GM21381 (cell line): ENCODE measurements at regions not wholly inside any gene's neighbourhood (a gene's known extent, or its start where the extent isn't known, plus 50 kb on each side); places are given as distances from the start of the nearest gene placed in this dataset.
"Not testable (repeated sequence)": the region's sequence is repeated elsewhere in the genome, so short reads cannot be mapped to it uniquely, and the experiment has no call there.

ENCODE experiments used
- ATAC-seq: cut with Tn5 transposase; IDR thresholded peaks from one replicate; pipeline ENCODE4 v1.9.1; 2021; ENCODE audit warnings: mild to moderate bottlenecking, moderate library complexity; ENCODE audit not compliant: unreplicated experiment

DNA sequence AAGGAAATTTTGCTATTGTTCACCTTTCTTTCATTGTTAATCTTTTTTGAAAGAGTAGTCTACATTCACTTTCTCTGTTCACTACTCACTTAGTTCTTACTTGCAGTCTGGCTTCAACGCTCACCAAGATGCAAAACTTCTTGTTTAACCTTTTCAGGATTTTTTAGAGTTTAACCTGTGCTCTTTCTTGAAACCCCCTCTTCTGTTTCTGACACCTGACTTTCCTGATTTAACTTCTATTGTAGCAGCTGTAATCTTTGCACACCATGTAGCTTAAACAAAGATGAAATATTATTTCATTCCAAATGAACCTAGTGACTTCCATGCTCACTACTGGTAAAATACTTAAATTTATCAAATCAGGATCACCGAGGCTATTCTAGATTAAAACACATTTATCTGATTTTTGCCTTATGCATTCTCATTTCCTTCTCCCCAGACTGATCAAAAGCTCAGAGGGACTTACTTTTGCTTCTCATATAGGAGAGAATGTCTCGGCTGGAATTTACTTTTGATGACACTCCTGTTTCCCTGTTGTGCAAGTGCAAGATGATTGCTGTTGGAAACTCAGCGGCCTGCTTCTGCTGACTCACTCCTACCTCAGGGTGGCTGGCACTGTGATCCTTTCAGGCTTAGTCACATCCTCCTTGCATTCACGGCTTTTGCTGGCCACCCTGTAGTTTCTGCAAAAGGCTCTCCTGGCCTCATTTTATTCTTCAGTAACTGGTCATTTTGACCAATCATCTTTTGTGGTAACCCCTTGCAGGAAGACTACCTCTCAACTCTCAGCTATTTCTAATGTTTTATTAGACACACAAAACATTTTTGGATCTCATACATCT, 109.3 kb upstream of the IFNE start:
- ATAC-seq: no peak

DNA sequence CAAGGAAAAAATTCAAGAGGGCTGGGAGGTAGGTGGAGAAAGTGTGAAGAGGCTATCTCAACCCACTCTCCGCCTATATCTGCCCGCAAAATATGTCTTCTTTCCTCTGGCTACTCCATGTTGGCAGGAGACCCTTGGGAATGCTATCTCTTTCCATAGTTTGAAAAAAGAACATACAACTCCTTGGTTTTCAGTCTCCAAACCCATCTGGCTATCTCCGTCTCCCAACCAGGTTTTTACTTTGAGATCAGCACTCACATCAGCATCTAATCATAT, 109.9 kb upstream of the IFNE start:
- no peak for ATAC-seq

DNA sequence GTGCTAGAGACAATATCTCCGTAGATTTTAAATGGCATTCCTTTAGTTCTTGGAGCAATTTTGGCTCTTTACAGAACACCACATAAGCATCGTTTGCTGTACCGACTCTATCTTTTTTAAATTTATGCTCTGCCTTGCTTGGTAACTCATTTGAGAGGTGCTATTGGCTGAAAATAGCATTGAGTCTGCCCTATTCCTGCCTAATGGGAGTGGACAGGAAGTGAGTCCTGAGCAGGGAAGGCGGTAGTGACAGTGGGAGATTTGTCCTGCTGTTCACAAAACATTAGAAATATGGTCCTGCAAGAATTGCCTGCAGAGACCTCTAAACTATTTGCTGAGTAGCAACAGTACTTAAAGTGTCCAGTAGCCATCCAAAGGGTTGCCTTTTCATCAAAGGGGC, 115.2 kb upstream of the IFNE start:
- ATAC-seq: no peak

DNA sequence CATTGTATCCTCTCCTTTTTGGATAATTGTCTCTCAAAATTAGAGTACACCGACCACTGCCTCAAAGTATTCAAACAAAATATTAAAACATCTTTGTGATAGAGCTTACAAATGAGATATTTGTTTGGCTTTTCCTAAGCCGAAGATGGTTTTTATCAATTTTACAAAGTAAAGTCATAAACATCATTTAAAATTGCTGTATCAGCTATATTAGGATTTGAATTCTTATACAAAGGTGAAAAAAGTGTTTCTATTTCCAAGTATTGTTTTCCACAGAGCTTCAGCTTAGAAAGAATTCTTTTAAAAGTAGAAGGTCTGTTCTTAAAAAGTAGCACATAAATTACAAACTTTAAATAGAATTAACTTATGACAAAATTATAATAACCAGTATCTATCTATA, 116.6 kb upstream of the IFNE start:
- no peak for ATAC-seq

DNA sequence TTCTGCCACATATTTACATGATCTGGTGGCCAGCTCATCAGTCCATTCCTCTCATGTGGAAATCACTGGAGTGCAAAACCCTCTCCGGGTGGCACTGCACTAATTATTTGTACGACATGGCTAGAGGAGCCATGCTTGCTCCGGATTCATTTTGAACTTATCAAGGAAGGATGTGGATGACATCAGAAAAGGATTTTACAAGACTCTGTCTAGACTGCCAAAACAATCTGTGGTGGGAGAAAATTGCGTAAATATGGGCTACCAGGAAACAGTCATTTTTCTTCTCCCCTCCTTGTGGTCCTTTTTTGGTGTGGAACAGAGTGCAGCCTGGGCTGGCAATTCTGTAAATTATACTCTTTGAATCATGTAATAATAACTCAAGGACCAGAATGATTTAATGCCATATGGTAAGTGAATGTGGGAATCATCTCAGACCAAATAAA, 123.4 kb upstream of the IFNE start:
- ATAC-seq: no peak

DNA sequence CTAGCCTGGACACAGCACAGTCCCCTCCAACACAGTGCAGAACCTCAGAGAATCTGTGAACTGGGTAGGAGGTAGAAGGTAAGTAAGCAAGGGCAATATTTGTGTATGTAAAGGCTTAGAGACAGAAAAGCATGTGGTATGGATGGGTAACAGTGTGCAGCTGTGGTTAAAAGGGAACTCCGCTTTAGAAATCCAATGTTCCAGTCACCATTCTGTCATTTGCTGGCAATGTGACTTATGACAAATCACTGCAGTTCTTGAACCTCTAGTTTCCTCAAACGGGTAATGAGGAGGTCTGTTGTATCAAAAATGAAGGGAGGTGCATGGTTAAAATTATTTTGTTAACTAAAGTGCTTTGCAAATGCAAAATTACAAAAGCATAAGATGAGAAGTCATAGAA, 125.5 kb upstream of the IFNE start:
- ATAC-seq: no peak

DNA sequence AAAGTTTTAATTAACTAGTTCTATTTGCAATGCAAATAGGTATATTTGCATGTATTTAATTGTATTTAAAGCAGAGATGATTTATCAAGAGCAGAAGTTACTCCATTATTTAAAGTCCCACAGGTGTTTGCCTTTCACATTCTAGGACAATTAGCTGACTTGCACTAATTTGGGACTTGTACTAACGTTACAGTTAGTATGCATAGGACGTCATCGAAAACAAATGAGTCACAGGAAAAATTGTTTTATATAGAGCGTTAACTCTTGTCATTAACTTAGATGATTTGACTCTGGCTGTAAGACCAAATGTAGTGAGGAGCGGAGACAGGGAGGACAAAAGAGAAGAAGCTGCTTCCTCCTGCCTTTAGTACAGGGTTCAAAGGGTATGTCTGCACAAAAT, 126.1 kb upstream of the IFNE start:
- no peak for ATAC-seq

DNA sequence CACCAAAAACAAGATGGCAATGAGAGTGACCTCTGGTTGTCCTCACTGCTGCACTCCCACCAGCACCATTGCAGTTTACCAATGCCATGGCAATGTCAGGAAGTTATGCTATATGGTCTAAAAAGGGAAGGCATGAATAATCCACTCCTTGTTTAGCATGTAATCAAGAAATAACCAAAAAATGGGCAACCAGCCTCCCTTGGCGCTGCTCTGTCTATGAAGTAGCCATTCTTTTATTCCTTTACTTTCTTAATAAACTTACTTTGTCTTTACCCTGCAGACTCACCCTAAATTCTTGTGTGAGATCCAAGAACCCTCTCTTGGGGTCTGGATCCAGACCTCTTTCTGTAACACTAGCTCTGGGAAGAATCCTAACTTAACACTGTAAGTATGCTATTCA, 127.4 kb upstream of the IFNE start:
- no peak for ATAC-seq

DNA sequence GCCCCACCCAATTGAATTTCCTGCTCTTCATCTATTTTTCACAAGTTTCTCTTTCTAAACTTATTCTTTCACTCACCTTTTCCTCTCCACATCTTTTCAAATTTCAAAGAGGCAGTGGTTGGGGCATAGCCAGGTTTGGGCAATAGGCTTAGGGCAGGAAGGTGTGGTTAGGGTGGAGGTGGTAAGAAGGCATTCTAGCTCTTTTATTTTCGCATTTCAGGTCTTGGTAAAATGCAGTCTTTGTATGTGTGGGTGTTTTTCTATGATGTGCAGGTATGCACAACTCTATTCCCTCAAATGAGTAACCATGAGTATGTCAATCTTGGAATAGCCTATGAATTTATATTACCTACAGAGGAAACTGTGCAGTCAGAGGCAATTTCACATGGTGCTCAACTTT, 129.8 kb upstream of the IFNE start:
- no peak for ATAC-seq

DNA sequence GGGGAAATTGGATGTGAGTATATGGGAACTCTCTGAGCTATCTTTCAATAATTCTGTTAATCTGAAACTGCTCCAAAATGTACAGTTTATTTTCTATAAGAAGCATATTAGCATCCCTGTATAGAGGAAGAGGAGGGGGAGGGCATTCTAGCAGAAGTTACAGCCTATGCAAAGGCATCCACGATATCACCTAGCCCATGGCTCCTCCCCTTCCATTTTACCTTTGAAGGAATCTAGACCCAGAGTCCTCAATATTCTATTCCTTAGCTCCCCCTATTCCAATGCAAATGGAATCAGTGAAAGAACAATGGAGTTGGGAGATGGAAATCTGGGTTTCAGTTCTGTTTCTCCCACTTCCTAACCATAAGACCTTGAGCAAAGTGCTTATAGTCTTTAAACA, 132.9 kb upstream of the IFNE start:
- no peak for ATAC-seq

DNA sequence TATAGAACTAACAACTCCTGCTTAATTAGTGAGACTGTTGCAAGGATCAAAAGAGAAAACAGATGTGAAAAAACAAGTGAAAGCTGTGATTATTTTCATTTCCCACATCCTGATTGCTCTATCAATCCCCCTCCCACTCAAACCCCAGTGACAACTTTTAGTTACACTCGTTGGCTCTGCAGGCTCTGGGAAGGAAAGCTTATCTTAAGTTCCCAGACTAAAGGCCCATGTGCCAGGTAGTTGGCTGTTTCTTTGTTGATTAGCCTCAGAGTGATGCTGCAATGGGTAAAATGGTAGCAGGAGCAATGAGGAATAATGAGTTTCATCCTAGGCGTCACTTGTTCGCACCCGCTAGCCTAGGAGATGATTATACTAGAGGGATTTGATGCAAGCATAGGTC, 133.3 kb upstream of the IFNE start:
- ATAC-seq: no peak

DNA sequence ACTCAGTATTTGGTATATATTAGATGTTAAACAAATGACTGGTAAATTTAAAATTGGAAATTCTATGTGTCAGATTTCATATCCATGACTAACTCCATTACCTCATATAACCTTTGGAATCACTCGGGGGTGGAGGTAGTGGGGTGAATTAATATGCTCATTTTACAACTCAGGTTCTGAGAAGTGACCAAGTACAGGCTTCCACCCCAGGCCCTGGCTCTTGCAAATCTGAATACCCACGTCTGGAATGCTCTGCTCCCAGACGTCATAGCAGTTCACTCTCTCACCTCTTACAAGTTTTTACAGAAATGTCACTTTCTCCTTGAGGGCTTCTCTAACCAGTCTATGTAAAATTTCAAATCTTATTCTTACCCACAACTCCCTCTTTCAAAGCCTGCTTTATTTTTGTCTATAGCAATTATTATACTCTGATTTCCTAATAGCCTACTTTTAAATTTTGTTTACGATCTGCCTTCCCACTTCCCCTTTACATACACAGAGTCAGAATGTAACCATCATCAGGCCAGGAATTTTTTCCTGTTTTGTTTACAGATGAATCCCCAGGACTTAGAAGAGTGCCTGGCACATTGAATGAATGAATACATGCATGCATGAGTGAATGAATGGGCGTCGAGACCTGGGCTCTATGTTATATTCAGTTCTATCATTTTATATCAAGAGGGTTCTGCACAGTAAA, 134.1 kb upstream of the IFNE start:
- no peak for ATAC-seq

DNA sequence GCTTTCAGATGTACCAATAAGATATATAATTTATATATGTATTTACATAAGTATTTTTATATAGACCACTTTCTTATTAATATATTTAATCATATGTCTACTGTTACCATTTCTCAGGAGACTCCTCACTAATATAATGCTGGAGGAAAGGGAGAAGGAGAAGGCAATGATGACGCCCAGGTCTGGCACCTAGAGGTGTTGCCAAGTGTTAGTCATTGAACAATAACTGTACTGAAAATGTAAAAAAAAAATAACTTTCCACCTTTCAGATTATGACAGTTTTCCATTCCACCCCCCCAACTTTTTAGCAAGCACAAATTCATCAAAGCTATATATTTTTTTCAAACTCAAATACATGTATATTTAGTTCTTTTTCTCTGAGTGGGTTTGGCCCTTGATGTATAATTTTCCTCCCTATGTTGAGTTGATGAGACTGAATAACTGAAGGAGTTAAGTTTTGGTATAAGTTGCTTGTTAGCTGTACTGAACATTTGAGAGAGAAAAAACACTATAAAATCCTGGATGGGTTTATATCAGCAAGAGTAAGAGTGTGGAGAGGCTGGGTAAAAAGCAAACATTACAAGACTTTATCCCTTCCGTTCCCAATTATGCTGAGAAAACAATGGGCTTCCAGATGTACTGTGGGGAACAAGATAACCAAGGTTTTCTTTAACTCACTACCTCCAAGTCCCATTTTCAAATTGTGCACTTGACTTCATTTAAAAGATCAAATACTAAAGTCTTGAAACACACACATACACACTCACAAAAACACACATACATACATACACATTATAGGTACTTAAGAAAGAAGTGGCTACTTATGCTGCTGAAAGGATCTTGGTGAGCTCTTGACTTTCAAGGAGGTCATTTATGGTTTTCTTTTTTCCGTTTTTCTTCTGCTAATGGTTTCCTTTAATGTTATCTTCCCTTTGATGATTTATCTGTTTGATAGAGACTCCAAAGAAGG, 142.8 kb upstream of the IFNE start:
- no peak for ATAC-seq

DNA sequence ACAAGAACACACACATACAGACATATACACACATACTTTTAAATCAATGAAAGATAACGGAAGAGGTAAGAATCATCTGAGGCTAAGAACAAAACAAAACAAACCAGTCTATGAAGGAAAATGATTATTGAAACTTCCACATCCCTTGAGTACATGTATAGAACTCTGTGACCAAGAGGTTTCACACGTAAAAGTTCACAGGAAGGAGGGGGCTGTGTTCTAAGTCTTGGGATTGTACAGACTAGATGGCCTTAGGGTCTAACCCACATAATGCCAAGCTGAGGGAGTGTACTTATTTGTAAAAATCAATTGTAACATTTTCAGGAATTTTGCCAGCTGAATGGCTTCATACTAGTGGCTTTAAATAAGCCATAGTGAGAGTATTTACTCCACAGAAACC, 144.4 kb upstream of the IFNE start:
- ATAC-seq: no peak

DNA sequence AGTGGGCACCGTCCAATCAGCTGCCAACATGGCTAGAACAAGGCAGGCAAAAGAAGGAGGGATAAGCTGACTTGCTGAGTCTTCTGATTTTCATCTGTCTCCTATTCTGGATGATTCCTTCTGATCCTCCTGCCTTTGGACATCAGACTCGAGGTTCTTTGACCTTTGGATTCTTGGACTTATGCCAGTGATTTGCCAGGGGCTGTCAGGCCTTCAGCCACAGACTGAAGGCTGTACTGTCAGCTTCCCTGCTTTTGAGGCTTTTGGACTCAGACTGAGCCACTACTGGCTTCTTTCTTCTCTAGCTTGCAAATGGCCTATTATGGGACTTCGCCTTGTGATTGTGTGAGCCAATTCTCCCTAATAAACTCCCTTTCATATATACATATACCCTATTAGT, 146.8 kb upstream of the IFNE start:
- ATAC-seq: not testable (repeated sequence)

DNA sequence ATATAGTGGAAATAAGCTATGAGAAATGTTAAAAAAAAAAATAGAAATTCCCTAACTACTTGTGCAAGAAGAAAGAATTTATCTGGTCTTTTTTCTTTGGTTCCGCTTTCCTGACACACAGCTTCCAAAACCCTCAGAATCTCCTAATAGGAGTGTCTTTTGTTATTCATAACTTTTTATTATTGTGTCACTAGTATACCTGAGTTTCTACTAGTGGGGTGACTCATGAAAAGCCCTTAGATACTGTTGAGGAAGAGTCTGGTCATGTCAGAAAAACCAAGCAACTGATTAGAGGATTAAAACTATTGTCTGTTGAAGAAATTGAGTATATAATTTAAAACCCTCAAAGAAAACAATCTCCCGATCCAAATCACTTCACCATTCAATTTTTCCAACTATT, 152.8 kb upstream of the IFNE start:
- ATAC-seq: no peak

DNA sequence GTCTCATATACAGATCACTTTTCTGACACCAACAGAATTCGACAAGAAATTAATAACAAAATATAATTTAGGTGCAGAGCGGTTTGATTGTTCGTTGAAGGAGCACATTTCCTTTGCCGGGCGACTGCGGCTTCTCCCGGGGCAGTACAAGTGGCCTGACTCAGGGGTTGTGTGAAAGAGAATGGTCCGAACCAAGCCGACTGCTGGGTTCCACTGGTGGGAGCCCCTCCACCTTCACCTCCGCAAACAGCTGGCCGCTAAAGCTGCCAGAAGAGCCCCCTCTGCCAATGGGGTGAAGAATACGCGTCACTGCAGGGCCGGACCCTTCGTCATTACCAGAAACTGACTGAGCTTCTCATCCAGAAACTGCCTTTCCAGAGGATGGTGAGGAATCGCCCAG, 156.0 kb upstream of the IFNE start:
- no peak for ATAC-seq

DNA sequence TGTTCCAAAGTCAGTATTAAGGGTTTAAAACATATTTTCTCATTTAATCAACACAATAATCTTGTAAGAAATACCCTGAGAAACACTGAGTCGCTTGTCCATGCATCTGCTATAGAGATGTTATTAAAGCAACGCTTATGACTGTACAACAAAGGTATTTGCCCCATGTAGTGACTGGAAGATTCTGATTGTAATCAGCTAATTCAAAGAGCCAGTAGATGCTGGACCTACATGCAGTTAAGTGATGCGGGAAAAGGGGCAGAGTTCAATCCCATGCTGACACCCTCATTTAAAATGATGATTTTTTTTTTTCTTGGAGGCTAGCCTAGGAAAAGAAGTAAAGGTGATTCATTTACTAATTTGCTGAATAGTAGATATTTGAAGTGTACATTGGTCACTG, 149.3 kb upstream of the MTAP start:
- ATAC-seq: no peak

DNA sequence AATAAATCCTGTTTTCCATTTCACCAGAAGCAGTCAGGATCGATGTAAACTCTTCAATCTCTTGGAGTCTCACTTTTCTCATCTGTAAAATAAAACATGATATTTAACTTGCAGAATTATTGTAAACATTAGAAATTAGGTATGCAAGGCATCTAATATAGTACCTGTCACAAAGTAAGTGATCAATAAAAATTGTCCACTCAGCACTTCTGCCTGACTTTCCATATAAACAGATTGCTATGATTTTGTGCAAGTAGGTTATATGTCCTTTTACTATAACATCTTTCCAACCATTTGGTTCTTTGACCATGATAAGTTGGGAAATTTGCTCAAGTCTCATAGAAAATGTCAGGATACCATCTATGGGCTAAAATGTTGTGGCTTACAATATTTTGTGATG, 148.8 kb upstream of the MTAP start:
- ATAC-seq: no peak

DNA sequence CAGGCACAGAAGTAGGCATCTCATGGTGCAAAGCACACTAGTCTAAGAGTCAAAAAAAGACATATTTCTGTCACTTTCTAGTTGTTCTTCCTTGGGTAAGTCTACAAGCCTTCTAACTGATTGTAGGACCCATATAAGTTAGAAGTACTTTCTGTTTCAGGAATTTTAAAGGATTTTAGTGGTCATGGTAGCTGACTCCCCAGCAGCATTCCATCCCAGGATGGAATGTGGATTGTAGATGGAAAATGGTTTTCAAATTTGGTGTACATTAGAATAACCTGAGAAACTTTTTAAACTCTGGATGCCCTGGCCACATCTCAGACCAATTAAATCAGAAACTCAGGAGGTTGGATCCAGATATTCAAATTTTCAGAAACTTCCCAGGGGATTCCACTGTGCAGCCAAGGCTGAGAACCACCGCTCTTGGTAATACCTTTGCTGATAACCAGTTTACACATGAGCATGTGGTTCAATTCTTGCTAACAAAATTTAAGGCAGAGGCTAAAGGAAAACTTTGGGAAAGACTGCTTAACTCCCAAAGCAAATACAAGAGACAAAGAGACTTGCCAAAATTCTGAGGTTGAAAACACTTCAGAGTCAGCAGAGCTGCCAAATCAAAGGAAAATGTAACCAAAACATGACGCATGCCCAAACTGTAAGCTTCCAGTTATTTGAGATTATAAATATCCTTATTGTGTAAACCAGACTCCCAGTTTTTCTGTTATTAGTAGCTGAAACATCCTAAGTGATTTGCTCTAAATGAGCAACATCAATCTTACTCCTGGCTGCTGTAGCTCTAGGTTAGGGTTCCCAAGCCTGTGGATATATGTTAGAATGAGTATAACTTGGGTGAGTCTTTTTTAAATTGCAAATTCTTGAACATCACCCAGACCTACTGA, 145.4 kb upstream of the MTAP start:
- no peak for ATAC-seq
